Activated CD4-positive, alpha-beta T cell treated with anti-CD3 and anti-CD28 coated beads for 1 hour (primary cell): ENCODE measurements at regions not wholly inside any gene's neighbourhood (a gene's known extent, or its start where the extent isn't known, plus 50 kb on each side); places are given as distances from the start of the nearest gene placed in this dataset.

ENCODE experiments used
- DNase-seq: peaks from one replicate; pipeline ENCODE4 v3.0.0-alpha.2; 2020

- no peak for DNase-seq
Measured at GRCh38 chr14:22333422-22334274, 255.4 kb downstream of the DAD1 start.

GRCh38 chr14:22332686-22333421, 256.2 kb downstream of the DAD1 start:
- no peak for DNase-seq

GRCh38 chr14:22329371-22329770, 259.7 kb downstream of the DAD1 start:
- DNase-seq: no peak

GRCh38 chr14:22325676-22326400, 263.2 kb downstream of the DAD1 start:
- DNase-seq: no peak

- no peak for DNase-seq
Measured at GRCh38 chr14:22320362-22320750, 268.7 kb downstream of the DAD1 start.

- DNase-seq: no peak
Measured at GRCh38 chr14:22319526-22320361, 269.3 kb downstream of the DAD1 start.

GRCh38 chr14:22318951-22319350, 270.1 kb downstream of the DAD1 start:
- DNase-seq: no peak

GRCh38 chr14:22316473-22316872, 272.6 kb downstream of the DAD1 start:
- DNase-seq: no peak

- no peak for DNase-seq
Measured at GRCh38 chr14:22315336-22315735, 273.7 kb downstream of the DAD1 start.

GRCh38 chr14:22314183-22314820, 274.7 kb downstream of the DAD1 start:
- no peak for DNase-seq

- no peak for DNase-seq
Measured at GRCh38 chr14:22313172-22313801, 275.7 kb downstream of the DAD1 start.

- DNase-seq: no peak
Measured at GRCh38 chr14:22311636-22312035, 277.4 kb downstream of the DAD1 start.

GRCh38 chr14:22305607-22306006, 283.4 kb downstream of the DAD1 start:
- no peak for DNase-seq

- DNase-seq: no peak
Measured at GRCh38 chr14:22304326-22304725, 284.7 kb downstream of the DAD1 start.

GRCh38 chr14:22303589-22304195, 285.3 kb downstream of the DAD1 start:
- no peak for DNase-seq

- no peak for DNase-seq
Measured at GRCh38 chr14:22300646-22301045, 288.4 kb downstream of the DAD1 start.

GRCh38 chr14:22297376-22297775, 291.6 kb downstream of the DAD1 start:
- DNase-seq: no peak

GRCh38 chr14:22296722-22297121, 292.3 kb downstream of the DAD1 start:
- DNase-seq: no peak

GRCh38 chr14:22296088-22296487, 292.9 kb downstream of the DAD1 start:
- no peak for DNase-seq

GRCh38 chr14:22291406-22291805, 297.6 kb downstream of the DAD1 start:
- no peak for DNase-seq

- no peak for DNase-seq
Measured at GRCh38 chr14:22289570-22289969, 299.5 kb downstream of the DAD1 start.
